ENCODE measurements at regions not wholly inside any gene's neighbourhood (a gene's known extent, or its start where the extent isn't known, plus 50 kb on each side); places are given as distances from the start of the nearest gene placed in this dataset.

DNA sequence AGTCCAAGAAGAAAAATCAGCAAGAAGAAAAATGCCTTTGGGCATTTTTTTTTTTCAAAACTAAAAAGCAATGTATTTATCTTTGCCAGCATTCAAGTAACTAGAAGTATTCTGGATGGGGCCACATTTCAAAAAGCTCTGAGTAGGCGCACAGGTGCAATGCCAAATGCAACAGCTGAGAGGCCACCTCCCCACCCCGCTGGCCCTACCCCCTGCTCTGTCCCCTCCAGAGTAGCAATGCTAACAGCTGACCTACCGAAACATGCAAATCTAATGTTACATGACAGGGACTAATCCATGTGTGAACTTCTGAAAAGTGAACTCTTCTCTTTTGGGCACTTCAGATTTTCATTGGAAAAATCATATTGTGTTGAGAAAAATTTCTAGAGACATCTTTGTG, 153.7 kb upstream of the SLC38A2 start:
- no peaks in the 10 kb centered on the region for H3K27me3 ChIP-seq (ENCODE audit: insufficient read depth, low read length)
- H3K27ac ChIP-seq (ENCODE audit: low read depth, low read length, poor library complexity, severe bottlenecking), result no peak overlapping the region
- no peaks in the 10 kb centered on the region for H3K9me3 ChIP-seq (ENCODE audit: low read length)
- H2AFZ ChIP-seq (ENCODE audit: low read length), result no peak overlapping the region
- no peaks in the 10 kb centered on the region for H4K20me1 ChIP-seq (ENCODE audit: insufficient read depth, low read length)
- no peak overlapping the region for H3K4me2 ChIP-seq (ENCODE audit: low read length)
- H3F3A ChIP-seq (ENCODE audit: insufficient read depth, low read length), result no peaks in the 10 kb centered on the region
- no peaks in the 10 kb centered on the region for H3K4me1 ChIP-seq (ENCODE audit: insufficient read depth, low read length, severe bottlenecking)
- no peaks in the 10 kb centered on the region; the same call in 1 of the 2 replicates for H3K36me3 ChIP-seq (ENCODE audit: insufficient read depth, low read length)
- no peak overlapping the region for H3K4me3 ChIP-seq (ENCODE audit: low read depth, low read length, poor library complexity, severe bottlenecking)
- no peak overlapping the region for H3K9ac ChIP-seq (ENCODE audit: low read length)
- no peaks in the 10 kb centered on the region for H3K79me2 ChIP-seq (ENCODE audit: insufficient read depth, low read length)
- H3K9me2 ChIP-seq (ENCODE audit: low read depth, low read length), result no peaks in the 10 kb centered on the region
- TF ChIP-seq, protein P1, sequence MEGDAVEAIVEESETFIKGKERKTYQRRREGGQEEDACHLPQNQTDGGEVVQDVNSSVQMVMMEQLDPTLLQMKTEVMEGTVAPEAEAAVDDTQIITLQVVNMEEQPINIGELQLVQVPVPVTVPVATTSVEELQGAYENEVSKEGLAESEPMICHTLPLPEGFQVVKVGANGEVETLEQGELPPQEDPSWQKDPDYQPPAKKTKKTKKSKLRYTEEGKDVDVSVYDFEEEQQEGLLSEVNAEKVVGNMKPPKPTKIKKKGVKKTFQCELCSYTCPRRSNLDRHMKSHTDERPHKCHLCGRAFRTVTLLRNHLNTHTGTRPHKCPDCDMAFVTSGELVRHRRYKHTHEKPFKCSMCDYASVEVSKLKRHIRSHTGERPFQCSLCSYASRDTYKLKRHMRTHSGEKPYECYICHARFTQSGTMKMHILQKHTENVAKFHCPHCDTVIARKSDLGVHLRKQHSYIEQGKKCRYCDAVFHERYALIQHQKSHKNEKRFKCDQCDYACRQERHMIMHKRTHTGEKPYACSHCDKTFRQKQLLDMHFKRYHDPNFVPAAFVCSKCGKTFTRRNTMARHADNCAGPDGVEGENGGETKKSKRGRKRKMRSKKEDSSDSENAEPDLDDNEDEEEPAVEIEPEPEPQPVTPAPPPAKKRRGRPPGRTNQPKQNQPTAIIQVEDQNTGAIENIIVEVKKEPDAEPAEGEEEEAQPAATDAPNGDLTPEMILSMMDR (IDR thresholded peaks at IDR 0.05; ENCODE audit: low read length), result no peak
- TF ChIP-seq EZH2 (IDR thresholded peaks at IDR 0.05; ENCODE audit: borderline replicate concordance, low read length), result no peak

DNA sequence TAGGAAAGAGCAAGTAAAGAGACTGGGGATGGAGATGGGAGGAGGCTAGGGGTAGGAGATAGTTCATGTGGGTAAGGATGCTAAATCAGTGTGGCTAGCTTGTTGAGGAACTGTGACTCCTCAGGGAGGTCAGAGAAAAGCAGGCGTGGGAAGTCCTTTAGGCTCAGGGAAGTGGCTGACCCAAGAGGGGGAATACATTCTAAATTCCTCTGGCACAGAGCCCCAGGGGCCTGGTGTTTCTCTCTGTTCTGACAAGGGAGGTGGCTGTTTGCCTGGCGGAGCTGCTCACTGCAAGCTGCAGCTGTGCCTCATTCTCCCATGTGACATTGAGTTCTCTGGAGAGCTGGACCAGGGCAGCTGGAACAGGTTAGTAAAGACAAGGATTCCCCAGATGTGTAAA, 152.2 kb upstream of the SLC38A2 start:
- Histone ChIP-seq H3K79me2 (ENCODE audit: insufficient read depth, low read length) (no peaks in the 10 kb centered on the region), H3K36me3 (ENCODE audit: insufficient read depth, low read length) (no peaks in the 10 kb centered on the region), H3K27ac (ENCODE audit: low read depth, low read length, poor library complexity, severe bottlenecking) (no peak overlapping the region), H3K27me3 (ENCODE audit: insufficient read depth, low read length) (no peaks in the 10 kb centered on the region), H3K9me2 (ENCODE audit: low read depth, low read length) (no peaks in the 10 kb centered on the region), H2AFZ (ENCODE audit: low read length) (no peak overlapping the region), H3K4me2 (ENCODE audit: low read length) (no peak overlapping the region), H3K4me1 (ENCODE audit: insufficient read depth, low read length, severe bottlenecking) (no peaks in the 10 kb centered on the region), H3F3A (ENCODE audit: insufficient read depth, low read length) (no peaks in the 10 kb centered on the region), H3K9me3 (ENCODE audit: low read length) (no peaks in the 10 kb centered on the region), H4K20me1 (ENCODE audit: insufficient read depth, low read length) (no peaks in the 10 kb centered on the region), H3K9ac (ENCODE audit: low read length) (no peak overlapping the region), H3K4me3 (ENCODE audit: low read depth, low read length, poor library complexity, severe bottlenecking) (no peak overlapping the region)
- TF ChIP-seq, protein P1 (IDR thresholded peaks at IDR 0.05; ENCODE audit: low read length), result no peak
- no peak for TF ChIP-seq EZH2 (IDR thresholded peaks at IDR 0.05; ENCODE audit: borderline replicate concordance, low read length)

DNA sequence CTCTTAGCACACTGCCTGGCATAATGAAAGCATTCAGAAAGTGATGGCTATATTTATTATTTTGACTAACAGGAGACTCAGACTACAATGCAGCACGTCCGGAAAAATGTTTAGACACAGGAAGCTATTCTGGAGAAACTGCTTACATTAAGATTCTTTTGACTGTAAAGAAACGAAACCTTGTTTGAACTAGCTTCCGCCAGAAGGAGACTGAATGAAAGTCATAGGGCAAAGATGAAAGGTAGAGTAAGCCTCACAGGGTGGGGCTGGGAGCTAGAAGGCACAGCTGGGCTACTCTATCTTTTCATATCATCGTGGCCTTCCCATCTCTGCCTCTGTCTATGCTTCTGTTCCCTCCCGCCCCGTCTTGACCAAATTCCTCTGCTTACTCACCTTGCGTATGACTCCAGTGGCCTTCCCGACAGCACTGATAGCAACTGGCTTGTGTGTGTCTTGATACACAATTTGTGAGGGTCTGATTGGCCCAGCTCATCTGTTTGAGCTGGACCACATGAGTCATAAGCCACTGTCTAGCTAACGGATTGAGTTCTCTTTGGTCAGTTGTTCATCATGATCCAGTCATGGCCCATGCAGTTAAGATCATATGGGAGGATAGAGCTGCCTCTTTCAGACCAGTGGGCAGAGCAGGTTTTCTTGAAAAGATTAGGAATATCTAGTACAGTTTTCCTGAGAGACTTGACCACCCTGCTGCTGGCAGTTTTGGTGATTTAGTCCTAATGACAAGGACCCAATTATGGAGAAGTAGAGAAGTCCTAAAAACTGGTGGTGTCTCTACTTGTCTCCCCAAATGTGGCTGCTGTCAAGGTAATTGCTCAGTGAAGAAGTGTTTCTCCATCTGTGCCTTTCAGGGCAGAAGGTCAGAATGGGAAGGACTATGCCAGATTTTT, 151.5 kb upstream of the SLC38A2 start:
- H4K20me1 ChIP-seq (ENCODE audit: insufficient read depth, low read length), result no peaks in the 10 kb centered on the region
- no peak overlapping the region for H3K4me2 ChIP-seq (ENCODE audit: low read length)
- H3K27me3 ChIP-seq (ENCODE audit: insufficient read depth, low read length), result no peaks in the 10 kb centered on the region
- no peaks in the 10 kb centered on the region for H3F3A ChIP-seq (ENCODE audit: insufficient read depth, low read length)
- H3K27ac ChIP-seq (ENCODE audit: low read depth, low read length, poor library complexity, severe bottlenecking), result no peak overlapping the region
- H3K9ac ChIP-seq (ENCODE audit: low read length), result no peak overlapping the region
- H3K9me3 ChIP-seq (ENCODE audit: low read length), result no peaks in the 10 kb centered on the region
- H3K4me1 ChIP-seq (ENCODE audit: insufficient read depth, low read length, severe bottlenecking), result no peaks in the 10 kb centered on the region
- H3K9me2 ChIP-seq (ENCODE audit: low read depth, low read length), result no peaks in the 10 kb centered on the region
- no peak overlapping the region for H3K4me3 ChIP-seq (ENCODE audit: low read depth, low read length, poor library complexity, severe bottlenecking)
- no peak for TF ChIP-seq EZH2 (IDR thresholded peaks at IDR 0.05; ENCODE audit: borderline replicate concordance, low read length)
- TF ChIP-seq, protein P1 (IDR thresholded peaks at IDR 0.05; ENCODE audit: low read length), result no peak
- H2AFZ ChIP-seq (ENCODE audit: low read length), result no peak overlapping the region
- no peaks in the 10 kb centered on the region for H3K79me2 ChIP-seq (ENCODE audit: insufficient read depth, low read length)
- H3K36me3 ChIP-seq (ENCODE audit: insufficient read depth, low read length), result no peaks in the 10 kb centered on the region
